ENCODE measurements at regions not wholly inside any gene's neighbourhood (a gene's known extent, or its start where the extent isn't known, plus 50 kb on each side); places are given as distances from the start of the nearest gene placed in this dataset.

DNA sequence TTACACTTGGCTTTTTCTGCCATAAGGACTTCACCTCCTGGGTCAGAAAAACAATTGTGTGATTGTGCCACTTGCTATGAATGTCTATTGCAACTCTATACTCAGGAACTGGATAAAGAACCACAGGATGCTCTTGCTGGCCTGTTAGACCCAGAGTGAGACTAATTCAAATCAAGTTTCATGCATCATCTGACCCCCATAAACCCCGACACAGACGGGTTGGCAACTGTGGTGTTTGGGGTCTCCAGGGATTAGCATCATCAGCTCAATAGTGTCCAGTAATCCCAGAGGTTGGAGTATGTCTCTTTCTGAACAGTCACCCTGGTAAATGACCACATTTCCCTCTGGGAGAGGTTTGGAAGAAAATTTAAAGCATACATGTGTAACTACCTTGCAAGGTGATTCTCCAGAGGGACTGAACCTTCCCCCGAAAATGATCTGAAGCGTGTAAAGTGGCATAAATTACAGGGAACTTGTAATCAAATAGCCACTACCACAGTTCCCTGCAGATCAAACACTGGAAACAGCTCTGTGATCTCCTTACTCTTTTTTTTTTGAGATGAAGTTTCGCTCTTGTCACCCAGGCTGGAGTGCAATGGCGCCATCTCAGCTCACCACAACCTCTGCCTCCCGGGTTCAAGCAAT lies 1097.6 kb downstream of the TBC1D22A start:
- TF ChIP-seq, protein P1, sequence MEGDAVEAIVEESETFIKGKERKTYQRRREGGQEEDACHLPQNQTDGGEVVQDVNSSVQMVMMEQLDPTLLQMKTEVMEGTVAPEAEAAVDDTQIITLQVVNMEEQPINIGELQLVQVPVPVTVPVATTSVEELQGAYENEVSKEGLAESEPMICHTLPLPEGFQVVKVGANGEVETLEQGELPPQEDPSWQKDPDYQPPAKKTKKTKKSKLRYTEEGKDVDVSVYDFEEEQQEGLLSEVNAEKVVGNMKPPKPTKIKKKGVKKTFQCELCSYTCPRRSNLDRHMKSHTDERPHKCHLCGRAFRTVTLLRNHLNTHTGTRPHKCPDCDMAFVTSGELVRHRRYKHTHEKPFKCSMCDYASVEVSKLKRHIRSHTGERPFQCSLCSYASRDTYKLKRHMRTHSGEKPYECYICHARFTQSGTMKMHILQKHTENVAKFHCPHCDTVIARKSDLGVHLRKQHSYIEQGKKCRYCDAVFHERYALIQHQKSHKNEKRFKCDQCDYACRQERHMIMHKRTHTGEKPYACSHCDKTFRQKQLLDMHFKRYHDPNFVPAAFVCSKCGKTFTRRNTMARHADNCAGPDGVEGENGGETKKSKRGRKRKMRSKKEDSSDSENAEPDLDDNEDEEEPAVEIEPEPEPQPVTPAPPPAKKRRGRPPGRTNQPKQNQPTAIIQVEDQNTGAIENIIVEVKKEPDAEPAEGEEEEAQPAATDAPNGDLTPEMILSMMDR (IDR thresholded peaks at IDR 0.05) = no peak
- no peak for TF ChIP-seq EZH2 (IDR thresholded peaks at IDR 0.05; ENCODE audit: borderline replicate concordance, insufficient read depth, low read depth, low read length, poor library complexity, severe bottlenecking)
- Mint-ChIP-seq H3K27ac (no peak overlapping the region), H3K9me3 (ENCODE audit: insufficient read depth) (peaks cover 7% of the 10 kb centered on the region), H3K27me3 (peaks cover 39% of the 10 kb centered on the region), H3K4me1 (no peaks in the 10 kb centered on the region), H3K4me3 (no peak overlapping the region)
- DNase-seq = no peak
- H4K20me1 ChIP-seq (ENCODE audit: control insufficient read depth, insufficient read depth, low read length, poor library complexity, severe bottlenecking) = no peaks in the 10 kb centered on the region
- H3K4me3 ChIP-seq (ENCODE audit: control extremely low read depth in 1 of 5, extremely low read depth in 1 of 5, insufficient read depth in 1 of 5, low read depth in 2 of 5, low read length in 4 of 5) = no peak overlapping the region
- H3K27me3 ChIP-seq (replicated peaks in 1 of 4; ENCODE audit: control extremely low read depth in 1 of 4, control insufficient read depth in 3 of 4, insufficient read depth in 4 of 4, low read length in 3 of 4) = no peaks in the 10 kb centered on the region
- 100% methylated on average over 1 of the region's 7 CpGs for WGBS (ENCODE audit: insufficient coverage)
- H2AFZ ChIP-seq (ENCODE audit: insufficient read depth, low read depth, low read length, poor library complexity, severe bottlenecking) = no peak overlapping the region
- no peak overlapping the region for H3K27ac ChIP-seq (ENCODE audit: low read length in 2 of 2)
- H3K4me1 ChIP-seq (ENCODE audit: control insufficient read depth in 2 of 2, insufficient read depth in 2 of 2, low read length in 2 of 2) = no peaks in the 10 kb centered on the region
- intact Hi-C loops (cut with micrococcal nuclease) = no loop called here
- H3K36me3 ChIP-seq (replicated peaks in 1 of 2; ENCODE audit: control extremely low read depth in 1 of 2, control insufficient read depth in 1 of 2, extremely low read depth in 1 of 2, insufficient read depth in 2 of 2, low read length in 1 of 2) = no peaks in the 10 kb centered on the region
- H3K9me3 ChIP-seq (ENCODE audit: control extremely low read depth in 1 of 3, control insufficient read depth in 2 of 3, insufficient read depth in 1 of 3, low read length in 2 of 3) = peaks cover 0 to 7% (median 6%) of the 10 kb centered on the region in 3 donors
- no peak overlapping the region for H3K9ac ChIP-seq (ENCODE audit: low read length)
- H3K79me2 ChIP-seq (ENCODE audit: control insufficient read depth, insufficient read depth, low read length) = no peaks in the 10 kb centered on the region
- POLR2A ChIA-PET = no interaction called here
- CTCF ChIA-PET = no interaction called here
- ATAC-seq (ENCODE audit: low read depth) = no peak
- H3K4me2 ChIP-seq (replicated peaks; ENCODE audit: low read depth, low read length, poor library complexity, severe bottlenecking) = no peak overlapping the region

DNA sequence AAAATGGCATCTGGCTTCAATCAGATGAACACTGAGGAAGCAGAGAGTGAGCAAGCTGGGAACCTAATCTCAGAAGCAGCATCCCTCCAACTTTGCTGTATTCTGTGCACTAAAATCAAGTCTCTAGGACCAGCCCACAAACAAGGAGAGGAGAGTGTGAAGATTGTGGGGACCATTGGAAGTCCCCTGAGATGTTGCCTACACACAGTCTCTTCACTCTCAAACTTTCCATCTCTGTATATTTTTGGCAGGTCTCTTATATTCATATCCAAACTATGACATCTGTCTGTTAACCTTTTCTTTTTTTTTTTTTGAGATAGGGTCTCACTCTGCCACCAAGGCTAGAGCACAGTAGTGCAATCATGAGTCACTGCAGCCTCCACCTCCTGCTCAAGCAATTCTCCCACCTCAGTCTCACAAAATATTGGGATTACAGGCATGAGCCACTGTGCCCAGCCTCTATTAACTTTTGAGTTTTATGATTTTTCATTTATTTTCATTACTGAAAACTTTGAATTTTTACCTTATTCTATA lies 1096.4 kb downstream of the TBC1D22A start:
- H3K36me3 ChIP-seq (replicated peaks in 1 of 2; ENCODE audit: control extremely low read depth in 1 of 2, control insufficient read depth in 1 of 2, extremely low read depth in 1 of 2, insufficient read depth in 2 of 2, low read length in 1 of 2) = no peaks in the 10 kb centered on the region
- Mint-ChIP-seq H3K4me1 (no peaks in the 10 kb centered on the region), H3K27me3 (peaks cover 38% of the 10 kb centered on the region), H3K4me3 (no peak overlapping the region), H3K27ac (no peak overlapping the region), H3K9me3 (ENCODE audit: insufficient read depth) (peaks cover 7% of the 10 kb centered on the region)
- no peak for TF ChIP-seq EZH2 (IDR thresholded peaks at IDR 0.05; ENCODE audit: borderline replicate concordance, insufficient read depth, low read depth, low read length, poor library complexity, severe bottlenecking)
- TF ChIP-seq, protein P1 (IDR thresholded peaks at IDR 0.05) = no peak
- H3K79me2 ChIP-seq (ENCODE audit: control insufficient read depth, insufficient read depth, low read length) = no peaks in the 10 kb centered on the region
- no peak overlapping the region for H3K4me3 ChIP-seq (ENCODE audit: control extremely low read depth in 1 of 5, extremely low read depth in 1 of 5, insufficient read depth in 1 of 5, low read depth in 2 of 5, low read length in 4 of 5)
- H3K27me3 ChIP-seq (replicated peaks in 1 of 4; ENCODE audit: control extremely low read depth in 1 of 4, control insufficient read depth in 3 of 4, insufficient read depth in 4 of 4, low read length in 3 of 4) = peaks cover 0 to 3% (median 0%) of the 10 kb centered on the region in 4 experiments
- H2AFZ ChIP-seq (ENCODE audit: insufficient read depth, low read depth, low read length, poor library complexity, severe bottlenecking) = no peak overlapping the region
- no peak overlapping the region for H3K9ac ChIP-seq (ENCODE audit: low read length)
- intact Hi-C loops (cut with micrococcal nuclease) = no loop called here
- H4K20me1 ChIP-seq (ENCODE audit: control insufficient read depth, insufficient read depth, low read length, poor library complexity, severe bottlenecking) = no peaks in the 10 kb centered on the region
- H3K9me3 ChIP-seq (ENCODE audit: control extremely low read depth in 1 of 3, control insufficient read depth in 2 of 3, insufficient read depth in 1 of 3, low read length in 2 of 3) = peaks cover 0 to 7% (median 6%) of the 10 kb centered on the region in 3 donors
- H3K4me1 ChIP-seq (ENCODE audit: control insufficient read depth in 2 of 2, insufficient read depth in 2 of 2, low read length in 2 of 2) = no peaks in the 10 kb centered on the region
- ChIA-PET POLR2A (no interaction called here), CTCF (no interaction called here)
- DNase-seq = no peak
- no peak for ATAC-seq (ENCODE audit: low read depth)
- H3K27ac ChIP-seq (ENCODE audit: low read length in 2 of 2) = no peak overlapping the region
- H3K4me2 ChIP-seq (replicated peaks; ENCODE audit: low read depth, low read length, poor library complexity, severe bottlenecking) = no peak overlapping the region
